ENCODE measurements at regions not wholly inside any gene's neighbourhood (a gene's known extent, or its start where the extent isn't known, plus 50 kb on each side); places are given as distances from the start of the nearest gene placed in this dataset.

- H3K27ac ChIP-seq (ENCODE audit: low read depth in 1 of 2, low read length in 2 of 2): no peak overlapping the region
- 57% methylated on average over 9 of the region's 9 CpGs for whole genome bisulfite sequencing
- no peak overlapping the region for H3K9ac ChIP-seq (ENCODE audit: low read depth in 1 of 2, low read length in 2 of 2)
These were observed 178.7 kb downstream of the EN1 start for GRCh38 chr2:118668431-118669424.

DNA sequence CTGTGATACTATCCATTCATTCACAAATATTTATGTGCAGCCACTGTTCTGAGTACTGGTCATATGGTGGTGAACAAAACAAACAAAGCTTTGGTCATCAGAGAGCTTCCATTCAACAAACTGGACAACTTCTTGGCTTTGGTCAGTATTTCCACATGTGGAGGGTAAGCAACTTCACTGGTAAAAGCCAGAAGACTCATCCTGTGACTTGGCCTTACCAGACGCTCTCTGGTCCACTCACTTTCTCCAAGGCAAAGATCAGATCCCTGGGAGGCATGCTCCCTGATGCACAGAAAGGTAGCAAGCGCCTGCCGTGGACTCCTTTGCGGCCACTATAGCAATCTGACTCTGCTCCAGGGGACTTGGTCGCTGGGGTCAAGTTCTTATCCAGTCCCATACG, 179.5 kb downstream of the EN1 start:
- no peak for DNase-seq (ENCODE audit: low spot score)
- Histone ChIP-seq H3K9me3 (ENCODE audit: control insufficient read depth in 4 of 4, low read length in 3 of 4) (no peaks in the 10 kb centered on the region), H3K27ac (ENCODE audit: low read depth in 1 of 2, low read length in 2 of 2) (no peak overlapping the region), H3K4me3 (ENCODE audit: low read depth in 1 of 3, low read length in 3 of 3) (no peak overlapping the region), H3K9ac (ENCODE audit: low read depth in 1 of 2, low read length in 2 of 2) (no peak overlapping the region), H3K27me3 (ENCODE audit: control insufficient read depth in 4 of 4, insufficient read depth in 4 of 4, low read length in 3 of 4) (peaks cover 0 to 2% (median 0%) of the 10 kb centered on the region in 4 donors), H3K36me3 (ENCODE audit: control insufficient read depth in 4 of 4, insufficient read depth in 3 of 4, low read depth in 1 of 4, low read length in 3 of 4) (no peaks in the 10 kb centered on the region), H3K4me1 (ENCODE audit: control insufficient read depth in 4 of 4, insufficient read depth in 4 of 4, low read length in 3 of 4) (no peaks in the 10 kb centered on the region)
- 79% methylated on average over 6 of the region's 6 CpGs for WGBS
- TF ChIP-seq, protein P1, sequence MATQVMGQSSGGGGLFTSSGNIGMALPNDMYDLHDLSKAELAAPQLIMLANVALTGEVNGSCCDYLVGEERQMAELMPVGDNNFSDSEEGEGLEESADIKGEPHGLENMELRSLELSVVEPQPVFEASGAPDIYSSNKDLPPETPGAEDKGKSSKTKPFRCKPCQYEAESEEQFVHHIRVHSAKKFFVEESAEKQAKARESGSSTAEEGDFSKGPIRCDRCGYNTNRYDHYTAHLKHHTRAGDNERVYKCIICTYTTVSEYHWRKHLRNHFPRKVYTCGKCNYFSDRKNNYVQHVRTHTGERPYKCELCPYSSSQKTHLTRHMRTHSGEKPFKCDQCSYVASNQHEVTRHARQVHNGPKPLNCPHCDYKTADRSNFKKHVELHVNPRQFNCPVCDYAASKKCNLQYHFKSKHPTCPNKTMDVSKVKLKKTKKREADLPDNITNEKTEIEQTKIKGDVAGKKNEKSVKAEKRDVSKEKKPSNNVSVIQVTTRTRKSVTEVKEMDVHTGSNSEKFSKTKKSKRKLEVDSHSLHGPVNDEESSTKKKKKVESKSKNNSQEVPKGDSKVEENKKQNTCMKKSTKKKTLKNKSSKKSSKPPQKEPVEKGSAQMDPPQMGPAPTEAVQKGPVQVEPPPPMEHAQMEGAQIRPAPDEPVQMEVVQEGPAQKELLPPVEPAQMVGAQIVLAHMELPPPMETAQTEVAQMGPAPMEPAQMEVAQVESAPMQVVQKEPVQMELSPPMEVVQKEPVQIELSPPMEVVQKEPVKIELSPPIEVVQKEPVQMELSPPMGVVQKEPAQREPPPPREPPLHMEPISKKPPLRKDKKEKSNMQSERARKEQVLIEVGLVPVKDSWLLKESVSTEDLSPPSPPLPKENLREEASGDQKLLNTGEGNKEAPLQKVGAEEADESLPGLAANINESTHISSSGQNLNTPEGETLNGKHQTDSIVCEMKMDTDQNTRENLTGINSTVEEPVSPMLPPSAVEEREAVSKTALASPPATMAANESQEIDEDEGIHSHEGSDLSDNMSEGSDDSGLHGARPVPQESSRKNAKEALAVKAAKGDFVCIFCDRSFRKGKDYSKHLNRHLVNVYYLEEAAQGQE (IDR thresholded peaks at IDR 0.05): no peak
- TF ChIP-seq TAF1 (conservative IDR thresholded peaks at IDR 0.05) (no peak), ZBTB33 (IDR thresholded peaks at IDR 0.05) (no peak), RXRA (IDR thresholded peaks at IDR 0.05) (no peak), FOXA1 (IDR thresholded peaks at IDR 0.05) (no peak), GABPA (IDR thresholded peaks at IDR 0.05 in 1 of 2, conservative IDR thresholded peaks at IDR 0.05 in 1 of 2) (no peak)

More at GRCh38 chr2:118668431-118669424, 178.7 kb downstream of the EN1 start:
- H3K27me3 ChIP-seq (ENCODE audit: control insufficient read depth in 4 of 4, insufficient read depth in 4 of 4, low read length in 3 of 4): peaks cover 0 to 2% (median 0%) of the 10 kb centered on the region in 4 donors
- TF ChIP-seq, protein P1 (IDR thresholded peaks at IDR 0.05): no peak
- no peak for TF ChIP-seq ATF3 (IDR thresholded peaks at IDR 0.05)
- no peak for TF ChIP-seq FOXA1 (IDR thresholded peaks at IDR 0.05)
- TF ChIP-seq SP1 (IDR thresholded peaks at IDR 0.05): no peak
- no peak for TF ChIP-seq CTCF (IDR thresholded peaks at IDR 0.05; ENCODE audit: low read depth, low read length, missing input control)
- TF ChIP-seq JUND (IDR thresholded peaks at IDR 0.05): no peak
- TF ChIP-seq NR2F2 (IDR thresholded peaks at IDR 0.05): no peak
- no peak for TF ChIP-seq RXRA (IDR thresholded peaks at IDR 0.05)
- TF ChIP-seq HNF4G (IDR thresholded peaks at IDR 0.05): no peak
- no peak for TF ChIP-seq YY1 (IDR thresholded peaks at IDR 0.05)
- no peak overlapping the region for H3K4me3 ChIP-seq (ENCODE audit: low read depth in 1 of 3, low read length in 3 of 3)
- H3K36me3 ChIP-seq (ENCODE audit: control insufficient read depth in 4 of 4, insufficient read depth in 3 of 4, low read depth in 1 of 4, low read length in 3 of 4): no peaks in the 10 kb centered on the region
- no peak for DNase-seq (ENCODE audit: low spot score)
- no peaks in the 10 kb centered on the region for H3K9me3 ChIP-seq (ENCODE audit: control insufficient read depth in 4 of 4, low read length in 3 of 4)
- H3K4me1 ChIP-seq (ENCODE audit: control insufficient read depth in 4 of 4, insufficient read depth in 4 of 4, low read length in 3 of 4): no peaks in the 10 kb centered on the region

Data from liver (tissue), 8 donors.